Trophoblast cell (in vitro differentiated cells and primary cell): ENCODE measurements at regions not wholly inside any gene's neighbourhood (a gene's known extent, or its start where the extent isn't known, plus 50 kb on each side); places are given as distances from the start of the nearest gene placed in this dataset.
A peak's percentile ranks its signal among the peaks of the same experiment; 100 is the strongest.

ENCODE experiments used
- DNase-seq, 2 donors: peaks; one replicate each; pipeline ENCODE4 v3.0.0-alpha.2; 2016
- H2AFZ ChIP-seq: 2 replicates; pipeline ENCODE4 v1.6.1; 2013; ENCODE audit warnings: low read length, moderate library complexity, mild to moderate bottlenecking; ENCODE audit not compliant: insufficient read depth, poor library complexity
- H2AK5ac ChIP-seq: 2 replicates; pipeline ENCODE4 v1.6.1; 2013; ENCODE audit warnings: mild to moderate bottlenecking, low read length
- H2BK120ac ChIP-seq: 2 replicates; pipeline ENCODE4 v1.6.1; 2013; ENCODE audit warnings: low read length, mild to moderate bottlenecking, moderate library complexity; ENCODE audit not compliant: insufficient read depth, poor library complexity
- H2BK12ac ChIP-seq: 2 replicates; pipeline ENCODE4 v1.6.1; 2013; ENCODE audit warnings: mild to moderate bottlenecking, low read length, moderate library complexity
- H2BK5ac ChIP-seq: 2 replicates; pipeline ENCODE4 v1.6.1; 2013; ENCODE audit warnings: low read length, low read depth, moderate library complexity, mild to moderate bottlenecking; ENCODE audit not compliant: poor library complexity
- H3K14ac ChIP-seq: 2 replicates; pipeline ENCODE4 v1.6.1; 2013; ENCODE audit warnings: mild to moderate bottlenecking, low read length
- H3K18ac ChIP-seq: 2 replicates; pipeline ENCODE4 v1.6.1; 2013; ENCODE audit warnings: mild to moderate bottlenecking, low read length
- H3K23ac ChIP-seq: 2 replicates; pipeline ENCODE4 v1.6.1; 2013; ENCODE audit warnings: low read length
- H3K27ac ChIP-seq: 2 replicates; pipeline ENCODE4 v1.5.1; 2013; ENCODE audit warnings: low read depth, mild to moderate bottlenecking, inconsistent platforms, low read length, moderate library complexity
- H3K27me3 ChIP-seq: 2 replicates; pipeline ENCODE4 v1.6.1; 2013; ENCODE audit warnings: inconsistent platforms, mild to moderate bottlenecking, low read length, moderate library complexity; ENCODE audit not compliant: insufficient read depth
- H3K36me3 ChIP-seq, 2 experiments: 1 replicate in 1 of 2; 2 replicates in 1 of 2; pipeline ENCODE4 v1.6.1; 2013; ENCODE audit warnings: low read length in 2 of 2, mild to moderate bottlenecking in 2 of 2, moderate library complexity in 1 of 2; ENCODE audit not compliant: insufficient read depth in 2 of 2, control insufficient read depth in 1 of 2
- H3K4ac ChIP-seq: 2 replicates; pipeline ENCODE4 v1.6.1; 2013; ENCODE audit warnings: low read depth, mild to moderate bottlenecking, low read length, moderate library complexity
- H3K4me1 ChIP-seq, 2 experiments: 1 replicate in 1 of 2; 2 replicates in 1 of 2; pipeline ENCODE4 v1.6.1; 2013; ENCODE audit warnings: low read length in 2 of 2, mild to moderate bottlenecking in 2 of 2, moderate library complexity in 1 of 2; ENCODE audit not compliant: insufficient read depth in 2 of 2, control insufficient read depth in 1 of 2
- H3K4me2 ChIP-seq: 2 replicates; pipeline ENCODE4 v1.6.1; 2013; ENCODE audit warnings: inconsistent platforms, mild to moderate bottlenecking, low read length, moderate library complexity
- H3K4me3 ChIP-seq: 2 replicates; pipeline ENCODE4 v1.5.1; 2013; ENCODE audit warnings: mild to moderate bottlenecking, low read depth, low read length, inconsistent platforms
- H3K79me1 ChIP-seq: one replicate; pipeline ENCODE4 v1.6.1; 2013; ENCODE audit warnings: low read length
- H3K79me2 ChIP-seq: 2 replicates; pipeline ENCODE4 v1.6.1; 2013; ENCODE audit warnings: low read length, mild to moderate bottlenecking; ENCODE audit not compliant: control insufficient read depth, insufficient read depth, poor library complexity
- H3K9ac ChIP-seq: 2 replicates; pipeline ENCODE4 v1.6.1; 2013; ENCODE audit warnings: mild to moderate bottlenecking, low read length
- H3K9me3 ChIP-seq: 2 replicates; pipeline ENCODE4 v1.6.1; 2013; ENCODE audit warnings: low read depth, mild to moderate bottlenecking, control low read depth, inconsistent platforms, low read length; ENCODE audit not compliant: insufficient read depth
- H4K12ac ChIP-seq: 2 replicates; pipeline ENCODE4 v1.6.1; 2013; ENCODE audit warnings: low read depth, mild to moderate bottlenecking, low read length, moderate library complexity
- H4K8ac ChIP-seq: 2 replicates; pipeline ENCODE4 v1.6.1; 2013; ENCODE audit warnings: low read depth, mild to moderate bottlenecking, low read length, moderate library complexity
- H4K91ac ChIP-seq: one replicate; pipeline ENCODE4 v1.6.1; 2013; ENCODE audit warnings: low read depth, mild to moderate bottlenecking, low read length, moderate library complexity
- WGBS: extraction: QIAGEN DNeasy Blood & Tissue Kit; methylation state at CpG from one replicate; pipeline ENCODE4 v1.1.7; 2013; ENCODE audit warnings: missing lambda C conversion rate; ENCODE audit not compliant: insufficient read length, insufficient coverage; ENCODE audit errors: extremely low coverage; 5-methylcytosine and 5-hydroxymethylcytosine counted together

GRCh38 chr4:163590619-163591264 lies 96.3 kb downstream of the TMA16 start:
- Histone ChIP-seq H4K8ac (no peak overlapping the region), H2BK120ac (no peak overlapping the region), H2AK5ac (no peak overlapping the region), H3K18ac (no peak overlapping the region), H3K9me3 (no peaks in the 10 kb centered on the region), H3K4me3 (no peak overlapping the region), H3K14ac (no peak overlapping the region), H4K12ac (no peak overlapping the region), H2AFZ (no peak overlapping the region), H3K79me1 (no peaks in the 10 kb centered on the region), H3K27ac (no peak overlapping the region), H3K79me2 (no peaks in the 10 kb centered on the region), H3K36me3 (no peaks in the 10 kb centered on the region), H3K4ac (no peak overlapping the region), H3K9ac (no peak overlapping the region), H3K23ac (no peak overlapping the region), H4K91ac (no peak overlapping the region), H2BK5ac (no peak overlapping the region), H3K4me2 (no peak overlapping the region), H3K4me1 (no peaks in the 10 kb centered on the region), H3K27me3 (no peaks in the 10 kb centered on the region), H2BK12ac (no peak overlapping the region)
- no CpG with 5 or more reads among the region's 5 CpGs for WGBS
- no peak for DNase-seq

DNA sequence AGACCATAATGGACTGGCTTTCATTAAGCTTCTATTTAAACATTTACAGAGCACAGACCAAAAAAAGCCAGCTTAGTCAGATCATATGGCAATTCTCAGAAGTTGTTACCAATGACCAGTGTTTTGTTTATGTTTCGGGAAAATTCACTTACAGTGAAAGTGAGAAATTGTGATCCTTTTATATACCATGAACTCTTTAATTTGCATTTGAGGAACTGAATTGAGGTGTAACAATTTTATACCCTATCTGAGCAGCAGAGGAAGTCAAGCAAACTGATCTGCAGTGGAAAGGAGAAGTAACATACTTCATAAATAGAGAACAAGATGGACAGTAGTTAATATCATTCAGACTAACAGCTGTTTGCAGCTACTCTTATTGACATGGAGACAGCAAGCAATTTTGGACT lies 97.1 kb downstream of the TMA16 start:
- H3K79me1 ChIP-seq = no peaks in the 10 kb centered on the region
- no CpG with 5 or more reads among the region's 1 CpG for WGBS
- no peak overlapping the region for H3K4ac ChIP-seq
- H3K27me3 ChIP-seq = no peaks in the 10 kb centered on the region
- H3K4me2 ChIP-seq = no peak overlapping the region
- H3K4me3 ChIP-seq = no peak overlapping the region
- H2BK12ac ChIP-seq = no peak overlapping the region
- no peak overlapping the region for H2BK5ac ChIP-seq
- H4K12ac ChIP-seq = no peak overlapping the region
- H4K91ac ChIP-seq = no peak overlapping the region
- H2BK120ac ChIP-seq = no peak overlapping the region
- no peak overlapping the region for H4K8ac ChIP-seq
- no peaks in the 10 kb centered on the region for H3K4me1 ChIP-seq
- no peak overlapping the region for H3K14ac ChIP-seq
- H3K36me3 ChIP-seq = no peaks in the 10 kb centered on the region
- no peak overlapping the region for H3K9ac ChIP-seq
- no peaks in the 10 kb centered on the region for H3K79me2 ChIP-seq
- no peak overlapping the region for H2AFZ ChIP-seq
- no peak overlapping the region for H3K18ac ChIP-seq
- H3K9me3 ChIP-seq = no peaks in the 10 kb centered on the region
- H3K23ac ChIP-seq = no peak overlapping the region
- DNase-seq = no peak
- no peak overlapping the region for H3K27ac ChIP-seq
- no peak overlapping the region for H2AK5ac ChIP-seq

DNA sequence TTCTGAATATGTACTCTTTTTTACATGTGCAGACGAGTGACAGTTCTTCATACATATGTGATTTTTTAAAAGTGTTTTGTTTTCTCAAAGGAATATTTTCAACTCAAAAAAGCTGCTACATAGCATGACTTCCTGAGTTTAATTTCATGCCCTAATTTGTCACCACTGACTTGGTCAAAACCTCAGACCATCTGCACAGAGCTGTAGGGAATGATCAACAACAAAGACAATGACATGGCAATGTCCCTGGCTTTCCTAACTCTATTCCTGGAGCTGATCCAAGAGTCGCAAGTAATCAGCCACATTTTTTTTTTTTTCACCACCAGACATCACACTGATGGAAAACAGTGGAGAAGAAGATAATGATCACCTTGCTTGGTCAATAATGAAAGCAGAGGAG lies 97.7 kb downstream of the TMA16 start:
- Histone ChIP-seq H3K9ac (no peak overlapping the region), H2BK12ac (no peak overlapping the region), H3K36me3 (no peaks in the 10 kb centered on the region), H4K91ac (no peak overlapping the region), H3K9me3 (no peaks in the 10 kb centered on the region), H3K27ac (no peak overlapping the region), H3K79me1 (no peaks in the 10 kb centered on the region), H3K4ac (no peak overlapping the region), H3K4me3 (no peak overlapping the region), H4K8ac (no peak overlapping the region), H3K18ac (no peak overlapping the region), H3K14ac (no peak overlapping the region), H3K4me1 (no peaks in the 10 kb centered on the region), H3K4me2 (no peak overlapping the region), H2BK5ac (no peak overlapping the region), H4K12ac (no peak overlapping the region), H3K79me2 (no peaks in the 10 kb centered on the region), H3K27me3 (no peaks in the 10 kb centered on the region), H3K23ac (no peak overlapping the region), H2AFZ (no peak overlapping the region), H2BK120ac (no peak overlapping the region), H2AK5ac (no peak overlapping the region)
- no CpG with 5 or more reads among the region's 2 CpGs for WGBS
- no peak for DNase-seq

DNA sequence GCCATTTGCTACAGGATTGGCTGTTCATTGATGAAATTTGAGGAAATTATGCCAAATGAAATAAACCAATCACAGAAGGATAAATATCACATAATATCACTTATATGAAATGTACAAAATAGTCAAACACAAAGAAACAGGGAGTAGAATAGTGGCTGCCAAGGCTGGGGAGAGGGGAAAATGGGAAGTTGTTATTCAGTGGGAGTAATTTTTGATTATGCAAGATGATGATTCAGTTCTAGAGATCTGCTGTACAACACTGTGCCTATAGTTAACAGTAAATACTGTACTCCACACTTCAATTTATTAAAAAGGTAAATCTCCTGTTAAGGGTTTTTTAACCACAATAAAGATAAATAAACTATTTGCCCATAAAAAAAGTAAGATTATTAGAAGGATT lies 101.1 kb downstream of the TMA16 start:
- Histone ChIP-seq H3K79me1 (no peaks in the 10 kb centered on the region), H3K4me2 (no peak overlapping the region), H2AFZ (no peak overlapping the region), H3K14ac (no peak overlapping the region), H2AK5ac (no peak overlapping the region), H3K79me2 (no peaks in the 10 kb centered on the region), H3K18ac (no peak overlapping the region), H3K9ac (no peak overlapping the region), H3K4me1 (no peaks in the 10 kb centered on the region), H3K4ac (no peak overlapping the region), H3K4me3 (no peak overlapping the region), H4K8ac (no peak overlapping the region), H3K27me3 (no peaks in the 10 kb centered on the region), H2BK120ac (no peak overlapping the region), H3K9me3 (no peaks in the 10 kb centered on the region), H3K27ac (no peak overlapping the region), H2BK5ac (no peak overlapping the region), H3K23ac (no peak overlapping the region), H3K36me3 (no peaks in the 10 kb centered on the region), H4K91ac (no peak overlapping the region), H4K12ac (no peak overlapping the region), H2BK12ac (no peak overlapping the region)
- DNase-seq = peak in 1 of 2 donors; percentile 12
